ENCODE measurements at regions not wholly inside any gene's neighbourhood (a gene's known extent, or its start where the extent isn't known, plus 50 kb on each side); places are given as distances from the start of the nearest gene placed in this dataset.

DNA sequence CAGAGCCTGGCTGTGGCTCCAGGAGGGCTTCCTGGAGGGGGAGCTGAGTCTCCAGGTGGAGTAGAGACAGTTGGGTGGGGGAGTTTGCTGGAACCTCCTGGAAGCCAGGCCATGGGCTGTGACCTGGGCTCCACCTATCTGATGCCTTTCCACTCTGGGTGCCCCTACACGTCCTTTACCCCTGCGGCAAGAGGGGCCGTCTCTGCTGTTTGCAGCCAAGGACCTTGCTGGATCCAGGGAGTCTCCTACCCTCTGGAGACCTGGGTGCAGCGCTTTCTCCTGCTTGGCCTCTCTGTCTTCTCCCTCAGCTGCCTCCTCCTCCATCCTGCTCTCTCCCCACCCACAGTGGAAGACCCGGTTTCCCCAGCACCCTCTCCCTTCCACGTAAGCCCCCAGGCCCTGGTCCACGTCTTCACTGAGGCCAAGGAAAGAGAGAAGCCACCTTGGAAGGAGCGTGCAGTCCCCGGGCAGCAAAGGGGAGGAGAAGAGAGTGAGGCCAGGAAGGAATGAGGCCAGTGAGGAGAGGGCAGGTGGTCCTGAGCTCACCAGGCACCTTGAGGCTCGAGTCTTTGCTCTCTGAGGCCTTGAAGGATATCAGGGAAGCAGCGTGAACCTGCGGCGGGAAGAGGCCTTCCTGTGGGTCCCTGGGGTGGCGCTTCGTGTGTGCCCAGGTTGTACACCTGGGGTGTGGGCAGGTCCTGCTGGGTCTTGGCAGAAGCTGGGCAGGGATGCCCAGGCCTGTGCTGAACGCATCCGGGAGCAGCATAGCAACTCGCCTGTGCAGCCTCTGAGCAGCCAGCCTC is 294.3 kb upstream of the RTL1 start:
- no peak for DNase-seq

DNA sequence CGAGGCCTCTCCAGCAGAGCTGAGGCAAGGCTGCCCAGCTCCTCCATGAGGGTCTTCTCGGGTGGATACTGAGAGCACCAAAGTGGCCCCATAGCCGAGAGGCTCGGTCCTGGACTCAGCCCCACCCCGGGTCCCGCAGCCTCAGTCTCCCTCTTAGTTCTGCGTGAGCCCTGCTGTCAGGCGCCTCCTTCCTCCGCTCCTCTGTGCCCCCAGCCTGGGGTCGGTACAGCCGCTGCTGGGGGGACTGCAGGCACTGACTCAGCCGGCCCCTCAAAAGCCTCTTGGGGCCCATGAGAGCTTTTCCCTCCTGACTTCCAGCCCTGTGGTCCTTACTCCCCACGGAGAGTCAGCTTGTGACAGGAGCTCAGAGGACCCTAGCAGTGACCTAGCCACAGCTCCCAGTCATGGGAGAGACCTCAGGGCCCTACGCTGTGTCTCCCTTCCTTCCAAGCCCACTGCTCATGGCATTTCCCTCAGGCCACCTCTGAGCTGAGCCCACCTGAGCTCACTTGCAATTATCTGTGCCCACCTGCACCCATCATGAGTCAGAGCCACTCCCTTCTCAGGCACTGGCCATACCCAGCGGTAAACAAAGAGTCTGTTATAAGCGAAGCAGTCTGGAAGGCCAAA is 295.0 kb upstream of the RTL1 start:
- DNase-seq: no peak

DNA sequence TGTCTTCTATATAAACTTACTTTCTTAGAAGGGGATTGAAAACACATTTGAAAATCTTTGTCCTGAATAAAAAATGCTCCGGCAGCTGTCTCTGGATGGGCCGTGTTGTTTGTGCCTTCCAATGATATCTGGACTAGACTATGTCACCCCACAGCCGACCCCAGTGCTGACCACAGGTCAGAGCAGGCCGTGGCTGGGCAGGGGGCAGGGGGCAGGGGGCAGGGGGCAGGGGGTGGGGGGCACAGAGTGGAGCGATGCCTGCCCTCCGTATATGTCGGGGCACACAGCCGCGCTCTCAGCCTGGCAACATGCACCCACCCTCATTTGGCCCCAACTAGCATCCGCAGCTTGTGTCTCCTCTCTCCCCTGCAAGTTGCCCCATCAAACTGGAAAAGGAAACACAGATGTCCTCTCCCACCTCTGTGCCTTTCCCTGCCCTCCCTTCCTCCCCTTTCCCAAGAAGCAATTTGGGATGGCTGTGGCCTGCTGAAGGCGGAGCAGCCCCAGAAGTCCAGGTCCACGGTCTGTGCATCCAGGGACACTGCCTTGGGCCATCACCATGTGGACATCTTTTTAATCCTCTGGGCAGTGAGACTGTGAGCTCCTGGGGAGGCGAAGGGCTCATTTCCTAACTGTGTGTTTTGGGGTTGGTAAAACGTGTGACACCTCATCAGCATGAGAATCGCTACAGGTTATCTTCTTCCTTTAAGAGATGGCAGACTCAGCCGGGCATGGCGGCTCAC is 295.7 kb upstream of the RTL1 start:
- DNase-seq: no peak

DNA sequence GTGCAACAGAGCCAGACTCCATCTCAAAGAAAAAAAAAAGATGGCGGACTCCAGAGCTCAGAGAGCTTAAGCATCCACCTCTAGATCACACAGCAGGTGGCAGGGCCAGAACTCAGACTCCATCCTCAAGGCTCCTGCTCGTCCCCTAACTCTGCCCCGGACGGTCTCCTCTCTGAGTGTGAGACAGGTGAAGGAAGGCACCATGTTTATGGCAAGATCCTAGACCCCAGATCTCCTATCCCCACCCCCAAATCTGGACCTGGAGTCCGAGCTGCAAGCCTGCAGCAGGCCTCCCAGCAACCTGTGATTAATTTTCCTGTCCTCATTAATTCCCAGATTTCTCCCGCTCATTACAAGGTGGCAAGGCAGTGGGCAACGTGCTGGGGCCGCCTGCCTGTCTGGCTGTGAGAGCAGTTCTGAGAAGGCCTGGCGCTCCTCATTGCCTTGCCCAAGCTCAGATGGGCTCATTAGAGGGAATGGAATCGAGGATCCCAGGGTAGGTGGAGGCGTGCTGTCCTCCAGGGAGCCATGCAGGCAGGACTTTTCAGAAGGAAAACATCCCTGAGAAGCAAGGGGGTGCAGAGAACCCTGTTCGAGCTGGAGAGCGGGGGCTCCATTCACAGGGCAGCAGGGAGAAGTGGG is 296.6 kb upstream of the RTL1 start:
- no peak for DNase-seq

DNA sequence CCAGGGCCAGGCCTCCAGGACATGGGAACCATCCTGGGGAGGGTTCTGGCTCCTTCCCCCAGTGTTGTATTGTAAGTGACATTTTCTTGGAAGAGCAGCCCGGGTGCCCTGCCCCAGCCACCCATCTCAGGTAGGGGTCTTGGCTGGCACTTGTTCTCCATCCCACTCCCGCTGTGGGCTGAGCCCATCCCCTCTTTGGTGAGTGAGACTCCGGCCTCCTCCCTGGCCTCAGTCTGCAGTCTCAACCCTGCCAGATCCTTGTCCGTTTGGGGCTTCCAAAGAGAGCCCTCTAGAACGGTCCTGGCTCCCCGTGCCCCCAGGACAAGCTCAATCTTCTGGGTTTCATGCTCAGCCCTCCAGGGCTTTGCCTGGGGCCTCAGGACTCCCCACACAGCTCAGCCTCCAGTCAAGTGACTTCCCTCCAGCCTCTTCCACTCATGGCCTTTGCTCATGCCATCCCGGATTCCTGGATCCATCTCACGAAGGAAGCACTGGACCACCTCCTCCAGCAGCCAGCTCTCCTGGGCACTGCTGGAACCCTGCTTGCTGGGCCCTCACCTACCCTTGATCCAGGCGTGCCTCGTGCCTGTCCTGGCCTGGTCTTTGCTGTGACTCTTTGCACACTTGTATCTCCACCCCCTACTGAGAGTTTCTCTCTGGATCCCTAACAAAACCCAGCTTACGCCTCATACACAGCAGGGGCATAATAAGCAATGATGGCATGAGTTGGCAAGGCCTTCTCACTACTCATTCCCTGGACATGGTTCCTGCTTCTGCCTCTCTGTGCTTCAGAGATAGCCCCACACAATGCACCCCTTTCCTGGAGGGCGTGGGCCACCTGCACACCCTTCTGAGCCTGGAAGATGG is 297.4 kb upstream of the RTL1 start:
- DNase-seq: no peak

DNA sequence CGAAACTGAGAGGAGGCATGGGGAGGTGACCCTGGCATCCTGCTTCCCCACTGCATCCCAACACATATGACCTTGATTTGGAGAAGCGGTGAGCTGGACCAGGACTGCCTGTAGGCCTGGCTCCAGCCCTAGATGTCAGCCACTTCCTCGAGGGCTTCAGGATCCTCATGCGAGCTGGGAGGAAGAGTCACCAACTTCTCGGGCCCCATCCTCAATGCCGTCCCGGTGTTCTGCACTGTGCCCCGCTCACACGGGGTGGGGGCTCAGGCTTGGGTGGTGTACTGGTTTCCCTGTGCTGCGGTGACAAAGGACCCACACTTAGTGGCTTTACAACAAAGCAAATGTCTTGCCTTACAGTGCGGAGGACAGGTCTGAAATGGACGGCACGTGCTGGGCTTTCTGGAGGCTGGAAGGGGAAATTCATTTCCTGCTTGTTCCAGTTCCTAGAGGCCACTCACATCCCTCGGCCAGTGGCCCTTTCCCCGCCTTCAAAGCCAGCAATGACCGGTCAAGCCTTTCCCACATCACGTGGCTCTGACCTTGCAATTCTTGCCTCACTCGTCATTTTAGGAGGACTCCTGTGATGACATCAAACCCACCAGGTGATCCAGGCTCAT is 298.1 kb upstream of the RTL1 start:
- DNase-seq: no peak

DNA sequence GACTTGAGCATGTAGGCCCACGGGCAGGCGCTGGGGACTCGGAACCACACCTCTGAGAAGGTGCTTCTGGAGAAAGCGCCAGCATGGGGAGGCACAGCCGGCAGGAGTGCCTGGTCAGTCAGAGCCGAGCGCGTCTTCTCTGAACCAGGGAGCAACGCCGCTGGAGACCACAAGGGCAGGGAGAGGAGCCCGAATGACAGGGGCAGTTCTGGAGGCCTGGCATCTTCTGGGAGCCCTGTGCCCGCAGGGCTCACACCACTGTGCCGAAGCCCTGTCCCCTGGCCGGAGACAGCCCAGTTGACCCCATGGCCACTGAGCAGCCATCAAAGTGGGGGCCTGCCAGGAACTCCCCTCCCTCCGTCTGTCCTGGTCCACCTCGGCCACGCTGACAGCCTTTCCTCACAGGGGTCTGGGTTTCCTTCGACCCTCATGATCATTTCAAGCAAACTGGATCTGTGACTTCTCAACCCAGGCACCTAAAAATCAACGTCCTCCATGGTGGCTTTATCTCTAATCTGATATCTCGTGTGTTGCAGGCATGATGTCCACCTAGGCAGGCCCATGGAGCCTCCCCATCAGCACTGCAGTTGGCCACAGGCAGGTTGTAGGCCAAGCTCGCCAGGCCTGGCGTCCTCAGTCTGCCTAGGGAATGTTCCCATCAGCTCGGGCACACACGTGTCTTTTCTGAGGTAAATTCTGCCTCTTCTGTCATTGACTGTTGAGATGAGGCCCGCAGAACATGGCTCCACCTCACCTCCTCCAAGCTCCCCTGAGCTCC is 299.3 kb upstream of the RTL1 start:
- no peak for DNase-seq

DNA sequence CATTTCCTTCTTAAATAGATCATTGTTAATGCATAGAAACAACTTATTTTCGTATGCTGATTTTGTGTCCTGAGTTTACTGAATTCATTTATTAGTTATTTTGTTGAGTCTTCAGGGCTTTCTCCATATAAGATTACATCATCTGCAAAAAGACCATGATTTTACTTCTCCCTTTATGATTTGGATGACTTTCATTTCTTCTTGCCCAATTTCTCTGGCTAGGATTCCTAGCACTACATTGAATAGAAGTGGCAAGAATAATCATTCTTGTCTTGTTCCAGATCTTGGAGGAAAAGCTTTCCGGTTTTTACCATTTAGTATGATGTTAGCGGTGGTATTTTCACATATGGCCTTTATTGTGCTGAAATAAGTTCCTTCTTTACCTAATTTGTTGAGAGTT is 303.0 kb upstream of the RTL1 start:
- DNase-seq: no peak

DNA sequence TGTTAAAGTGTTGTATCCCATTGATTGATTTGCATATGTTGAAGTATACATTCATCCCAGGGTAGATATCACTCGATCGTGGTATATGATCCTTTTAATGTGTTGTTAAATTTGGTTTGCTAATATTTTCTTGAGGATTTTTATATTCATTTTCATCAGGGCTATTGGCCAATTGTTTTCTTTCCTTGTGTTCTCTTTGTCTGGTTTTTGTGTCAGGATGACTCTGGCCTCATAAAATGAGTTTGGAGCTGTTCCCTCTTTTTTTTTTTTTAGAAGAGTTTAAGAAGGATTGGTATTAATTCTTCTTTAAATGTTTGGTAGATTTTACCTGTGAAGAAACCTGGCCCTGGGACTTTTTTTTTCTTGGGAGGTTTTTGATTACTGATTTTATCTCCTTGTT is 303.5 kb upstream of the RTL1 start:
- DNase-seq: no peak

DNA sequence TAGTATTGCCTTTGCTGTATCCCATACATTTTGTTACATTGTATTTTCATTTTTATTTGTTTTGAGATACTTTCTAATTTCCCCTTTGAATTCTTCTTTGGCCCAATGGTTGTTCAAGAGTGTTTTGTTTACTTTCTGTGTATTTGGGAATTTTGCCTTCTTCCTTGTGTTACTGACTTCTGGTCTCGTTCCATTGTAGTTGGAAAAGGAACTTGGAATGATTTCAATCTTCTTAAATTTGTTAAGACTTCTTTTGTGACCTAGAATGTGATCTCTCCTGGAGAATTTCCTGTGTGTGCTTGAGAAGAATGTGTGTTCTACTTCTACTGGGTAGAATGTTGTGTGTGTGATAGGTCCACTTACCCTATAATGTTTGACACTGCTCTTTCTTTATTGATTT is 304.4 kb upstream of the RTL1 start:
- no peak for DNase-seq

DNA sequence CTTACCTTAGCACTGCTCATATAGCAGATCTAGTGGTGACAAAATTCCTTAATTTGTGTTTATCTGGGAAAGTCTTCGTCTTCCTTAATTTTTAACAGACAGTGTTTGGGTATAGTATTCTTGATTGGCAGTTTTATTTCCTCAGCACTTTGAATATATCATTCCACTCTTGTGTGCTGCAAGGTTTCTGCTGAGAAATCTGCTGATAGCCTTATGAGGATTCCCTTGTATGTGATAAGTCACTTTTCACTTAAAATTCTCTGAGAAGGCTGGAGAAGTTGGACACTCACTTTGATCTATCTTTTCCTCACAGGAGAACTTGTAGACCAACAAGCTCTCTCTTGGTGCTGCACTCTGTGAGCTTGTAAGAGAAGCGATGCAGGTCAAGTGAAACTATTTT is 306.1 kb upstream of the RTL1 start:
- no peak for DNase-seq

DNA sequence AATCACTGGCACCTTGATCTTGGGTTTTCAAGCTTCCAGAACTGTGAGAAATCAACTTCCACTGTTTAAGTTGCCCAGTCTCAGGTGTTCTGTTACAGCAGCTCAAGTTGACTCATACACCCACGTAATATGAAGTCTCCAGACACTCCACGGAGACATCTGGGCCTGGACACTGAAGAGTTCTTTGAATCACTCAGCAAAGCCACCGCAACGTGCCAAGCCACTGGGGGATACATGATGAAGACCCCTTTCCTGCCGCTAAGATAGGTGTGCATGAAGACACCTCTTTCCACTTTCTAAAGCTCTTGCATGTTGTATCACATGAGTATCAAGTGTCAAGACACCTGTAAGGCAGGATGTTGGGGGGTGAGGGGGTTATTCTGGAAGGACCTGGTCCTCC is 311.7 kb upstream of the RTL1 start:
- no peak for DNase-seq

DNA sequence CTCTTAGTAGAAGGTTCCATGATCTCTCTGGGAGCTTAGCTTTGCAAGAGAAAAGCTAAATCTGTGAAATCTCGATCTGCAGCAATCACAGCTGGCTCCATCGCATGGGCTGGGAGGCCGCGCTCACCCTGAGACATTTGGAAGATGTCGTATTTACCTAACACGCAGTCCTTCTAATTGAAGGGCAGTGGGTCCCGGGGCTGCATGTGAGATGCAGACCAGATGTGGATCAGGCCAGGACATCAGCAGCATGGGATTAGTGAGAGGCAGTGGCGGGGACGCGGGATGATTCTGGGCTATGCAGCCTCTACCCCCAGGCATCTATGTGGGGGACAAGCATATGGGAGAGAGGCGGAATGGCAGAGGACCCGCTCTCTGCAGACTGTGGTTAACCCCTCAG is 312.4 kb upstream of the RTL1 start:
- no peak for DNase-seq

DNA sequence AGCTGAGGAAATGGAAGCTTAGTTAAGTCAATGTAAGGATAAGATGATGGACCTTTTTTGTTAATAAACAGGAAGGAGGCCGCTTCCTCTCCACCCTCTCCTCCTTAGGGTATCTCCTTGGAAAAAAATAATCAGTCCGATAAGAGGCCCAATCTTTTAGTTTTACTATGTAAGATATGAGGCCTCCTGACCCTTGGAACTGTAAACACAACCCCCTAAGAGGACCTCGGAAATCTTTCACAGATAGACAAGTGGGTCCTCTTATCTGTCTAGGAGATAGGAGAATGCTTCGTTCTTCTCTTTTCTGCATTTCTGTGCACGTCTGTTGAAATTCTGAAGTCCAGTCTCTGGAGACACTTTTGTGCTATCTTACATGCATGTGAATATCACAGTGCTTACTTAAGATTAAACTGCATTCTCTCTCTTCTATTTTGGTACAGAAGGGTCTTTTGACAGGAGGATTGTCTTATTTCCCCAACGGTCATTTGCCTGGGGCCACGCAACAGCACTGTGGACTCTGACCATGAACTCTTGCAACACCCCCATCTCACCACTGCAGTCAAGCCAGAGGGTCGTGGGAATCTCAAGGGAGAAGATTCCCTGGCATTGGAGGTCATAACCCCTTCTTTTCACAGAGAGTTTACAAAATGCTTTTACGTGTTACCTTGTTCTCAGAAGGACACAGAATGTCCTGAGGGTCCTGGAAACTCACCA is 313.0 kb upstream of the RTL1 start:
- no peak for DNase-seq

DNA sequence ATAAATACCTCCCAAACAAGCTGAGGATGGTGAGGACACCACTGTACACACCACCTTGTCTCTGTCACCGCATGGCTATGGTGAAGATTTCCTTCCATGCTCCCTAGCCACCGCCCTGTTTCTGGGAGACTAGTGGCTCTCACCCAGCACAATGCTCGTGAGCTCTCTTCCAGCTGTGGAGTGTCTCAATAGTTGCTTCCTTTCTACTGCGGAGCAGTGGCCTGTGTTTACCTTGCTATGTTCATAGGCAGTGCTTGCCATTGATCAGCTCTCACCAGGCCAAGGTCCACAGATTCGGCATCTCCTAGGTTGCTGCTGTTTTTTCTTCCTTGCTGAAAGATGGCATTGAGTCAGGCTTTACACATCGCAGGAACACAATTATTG is 313.6 kb upstream of the RTL1 start:
- DNase-seq: no peak

DNA sequence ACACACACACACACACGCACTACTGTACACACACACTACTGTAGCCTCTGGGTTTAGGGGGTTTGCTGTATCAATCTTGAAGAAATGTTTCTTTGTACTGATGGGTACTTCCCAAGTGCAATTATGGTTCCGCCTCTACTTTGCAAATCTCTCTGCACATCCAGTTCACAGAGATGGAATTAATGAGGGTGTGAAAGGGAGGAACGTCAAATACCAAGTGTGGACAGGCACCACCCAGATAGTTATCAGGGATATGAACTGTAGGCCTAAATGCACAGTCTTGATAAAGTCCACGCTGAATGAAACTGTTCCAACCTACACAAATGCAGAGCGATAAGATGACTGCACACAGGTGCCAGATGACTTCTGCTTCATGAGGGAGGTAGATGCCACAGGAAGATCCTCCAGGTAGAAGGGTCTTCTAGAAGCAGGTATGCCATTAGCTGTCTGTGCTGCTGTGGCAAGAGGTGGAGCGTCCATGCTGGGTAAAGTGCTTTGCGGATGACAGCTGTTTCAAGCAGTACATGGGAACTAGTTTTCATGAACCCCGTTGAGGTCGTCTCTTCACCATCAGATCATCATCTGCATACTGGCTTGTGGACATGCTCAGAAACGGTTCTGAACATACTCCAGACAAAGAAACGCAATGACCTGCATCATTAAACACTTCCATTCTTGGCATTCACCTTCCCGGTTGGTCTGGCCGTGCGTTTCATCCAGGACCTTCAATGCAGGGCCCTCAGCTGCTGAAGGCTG is 314.3 kb upstream of the RTL1 start:
- DNase-seq: no peak

DNA sequence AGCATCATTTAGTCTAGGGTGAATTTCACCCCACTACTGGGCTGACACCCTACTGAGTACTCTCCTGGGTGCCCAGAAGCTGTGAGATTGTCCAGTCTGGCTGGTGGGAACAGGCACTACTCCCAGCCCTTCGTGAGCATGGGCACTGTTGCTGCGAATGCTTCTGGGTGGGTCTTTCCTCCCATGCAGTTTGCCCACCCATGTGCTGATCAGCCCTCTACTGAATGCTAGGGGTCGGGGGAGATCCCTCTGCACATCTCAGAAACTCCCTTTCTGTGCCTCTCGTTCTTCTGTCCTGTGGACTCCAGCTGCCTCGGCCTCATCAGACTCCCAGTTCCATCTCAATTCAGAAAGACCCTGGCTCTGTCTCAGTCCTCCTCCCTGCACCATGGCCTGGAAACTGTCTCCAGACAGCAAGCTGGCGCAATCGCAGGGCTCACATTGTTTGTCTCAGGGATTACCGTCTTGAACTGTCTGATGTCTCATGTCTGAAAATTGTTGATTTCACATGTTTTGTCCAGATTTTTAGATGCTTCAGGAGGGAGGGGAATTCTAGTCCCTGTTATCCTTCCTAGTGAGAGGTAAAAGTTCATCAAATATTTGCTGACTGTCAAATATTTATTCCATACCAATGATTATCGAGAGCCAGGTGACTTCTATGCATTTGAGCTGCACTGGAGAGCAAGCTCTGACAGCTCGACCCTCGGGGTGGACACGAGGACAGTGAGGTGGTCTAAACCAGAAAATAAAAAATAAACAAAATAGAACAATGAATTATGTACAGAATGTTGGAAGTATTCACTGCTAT is 316.6 kb upstream of the RTL1 start:
- no peak for DNase-seq

DNA sequence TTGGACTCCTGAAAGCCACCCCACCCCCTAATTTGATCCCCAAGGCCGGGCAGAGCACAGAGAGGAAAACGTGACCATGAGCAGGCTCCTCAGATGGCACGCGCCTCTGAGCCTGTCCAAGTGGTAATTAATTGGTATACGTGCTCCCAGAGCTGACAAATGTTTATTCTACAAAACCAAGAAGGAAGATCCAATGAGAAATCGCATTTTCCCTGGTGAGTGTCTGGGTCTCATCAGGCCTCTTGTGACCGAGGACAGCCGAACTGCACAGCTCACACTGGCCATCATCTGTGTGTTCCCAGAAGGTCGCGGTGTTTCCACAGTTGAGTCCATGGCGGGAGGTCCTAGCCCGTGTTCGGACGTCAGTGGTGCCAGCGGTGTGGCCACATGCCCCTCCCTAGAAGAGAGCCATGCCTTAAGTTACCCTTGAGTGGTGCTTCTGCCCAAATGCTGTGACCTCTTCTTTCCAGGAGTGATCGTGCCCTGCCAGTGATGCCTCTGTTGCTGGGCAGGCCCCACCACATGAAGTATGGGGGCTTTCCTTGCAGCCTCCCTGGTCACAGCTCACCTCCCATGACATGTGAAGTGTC is 317.5 kb upstream of the RTL1 start:
- no peak for DNase-seq

Data from NCI-H2171 (cell line).